SK-N-SH (cell line): ENCODE measurements at regions not wholly inside any gene's neighbourhood (a gene's known extent, or its start where the extent isn't known, plus 50 kb on each side); places are given as distances from the start of the nearest gene placed in this dataset.

Experiments used
- CTCF ChIP-seq: fragments of 200-600 bp; sonication (generic); IDR thresholded peaks from 2 replicates; pipeline ENCODE4 v1.6.1; 2017; ENCODE audit warnings: antibody characterized with exemption, mild to moderate bottlenecking, moderate library complexity
- FOXM1 ChIP-seq: IDR thresholded peaks from 2 replicates; pipeline ENCODE4 v1.4.0; 2012; ENCODE audit warnings: low read depth, mild to moderate bottlenecking
- GABPA ChIP-seq: IDR thresholded peaks from 2 replicates; pipeline ENCODE4 v1.4.0; 2012; ENCODE audit warnings: low read depth, mild to moderate bottlenecking
- JUND ChIP-seq: IDR thresholded peaks from 2 replicates; pipeline ENCODE4 v1.4.0; 2012
- MXI1 ChIP-seq: IDR thresholded peaks from 2 replicates; pipeline ENCODE4 v1.6.1; 2012; ENCODE audit warnings: mild to moderate bottlenecking, low read depth, low read length, improper control_type of control experiment
- PBX3 ChIP-seq: IDR thresholded peaks from 2 replicates; pipeline ENCODE4; 2012
- POLR2AphosphoS5 ChIP-seq: IDR thresholded peaks from 2 replicates; pipeline ENCODE4 v1.6.1; 2012; ENCODE audit warnings: low read depth, low read length
- SIN3A ChIP-seq: IDR thresholded peaks from 2 replicates; pipeline ENCODE4 v1.6.1; 2012; ENCODE audit warnings: low read depth, mild to moderate bottlenecking, low read length, moderate library complexity, borderline replicate concordance
- TF ChIP-seq, protein P1 (sequence below): fragments of 150-350 bp; IDR thresholded peaks from 2 replicates; pipeline ENCODE4 v1.6.1; 2017; ENCODE audit warnings: antibody characterized with exemption, low read length, low read depth, borderline replicate concordance
- TF ChIP-seq, protein P2 (sequence below): IDR thresholded peaks from 2 replicates; pipeline ENCODE4 v1.4.0; 2012; ENCODE audit warnings: low read depth, borderline replicate concordance
- TF ChIP-seq, protein P3 (sequence below): fragments of 150-350 bp; IDR thresholded peaks from 2 replicates; pipeline ENCODE4 v1.6.1; 2016; ENCODE audit warnings: mild to moderate bottlenecking, low read depth, low read length

DNA sequence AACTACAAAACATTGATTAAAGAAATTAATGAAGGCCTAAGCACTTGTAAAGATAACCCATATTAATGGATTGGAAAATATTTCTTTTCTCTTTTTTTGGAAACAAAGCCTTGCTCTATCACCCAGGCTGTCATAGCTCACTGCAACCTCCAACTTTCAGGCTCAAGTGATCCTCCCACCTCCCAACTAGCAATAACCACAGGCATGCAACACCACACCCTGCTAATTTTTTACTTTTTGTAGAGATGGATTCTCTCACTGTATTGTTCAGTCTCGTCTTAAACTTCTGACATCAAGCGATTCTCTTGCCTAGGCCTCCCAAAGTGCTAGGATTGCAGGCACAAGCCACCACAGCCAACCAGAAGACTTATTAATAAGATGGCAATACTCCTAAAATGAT, 73.4 kb upstream of the NDUFV2 start:
- no peak for TF ChIP-seq SIN3A
- TF ChIP-seq, protein P1, sequence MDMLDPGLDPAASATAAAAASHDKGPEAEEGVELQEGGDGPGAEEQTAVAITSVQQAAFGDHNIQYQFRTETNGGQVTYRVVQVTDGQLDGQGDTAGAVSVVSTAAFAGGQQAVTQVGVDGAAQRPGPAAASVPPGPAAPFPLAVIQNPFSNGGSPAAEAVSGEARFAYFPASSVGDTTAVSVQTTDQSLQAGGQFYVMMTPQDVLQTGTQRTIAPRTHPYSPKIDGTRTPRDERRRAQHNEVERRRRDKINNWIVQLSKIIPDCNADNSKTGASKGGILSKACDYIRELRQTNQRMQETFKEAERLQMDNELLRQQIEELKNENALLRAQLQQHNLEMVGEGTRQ, result no peak
- TF ChIP-seq, protein P2, sequence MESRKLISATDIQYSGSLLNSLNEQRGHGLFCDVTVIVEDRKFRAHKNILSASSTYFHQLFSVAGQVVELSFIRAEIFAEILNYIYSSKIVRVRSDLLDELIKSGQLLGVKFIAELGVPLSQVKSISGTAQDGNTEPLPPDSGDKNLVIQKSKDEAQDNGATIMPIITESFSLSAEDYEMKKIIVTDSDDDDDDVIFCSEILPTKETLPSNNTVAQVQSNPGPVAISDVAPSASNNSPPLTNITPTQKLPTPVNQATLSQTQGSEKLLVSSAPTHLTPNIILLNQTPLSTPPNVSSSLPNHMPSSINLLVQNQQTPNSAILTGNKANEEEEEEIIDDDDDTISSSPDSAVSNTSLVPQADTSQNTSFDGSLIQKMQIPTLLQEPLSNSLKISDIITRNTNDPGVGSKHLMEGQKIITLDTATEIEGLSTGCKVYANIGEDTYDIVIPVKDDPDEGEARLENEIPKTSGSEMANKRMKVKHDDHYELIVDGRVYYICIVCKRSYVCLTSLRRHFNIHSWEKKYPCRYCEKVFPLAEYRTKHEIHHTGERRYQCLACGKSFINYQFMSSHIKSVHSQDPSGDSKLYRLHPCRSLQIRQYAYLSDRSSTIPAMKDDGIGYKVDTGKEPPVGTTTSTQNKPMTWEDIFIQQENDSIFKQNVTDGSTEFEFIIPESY, result no peak
- TF ChIP-seq MXI1, result no peak
- no peak for TF ChIP-seq GABPA
- TF ChIP-seq, protein P3, sequence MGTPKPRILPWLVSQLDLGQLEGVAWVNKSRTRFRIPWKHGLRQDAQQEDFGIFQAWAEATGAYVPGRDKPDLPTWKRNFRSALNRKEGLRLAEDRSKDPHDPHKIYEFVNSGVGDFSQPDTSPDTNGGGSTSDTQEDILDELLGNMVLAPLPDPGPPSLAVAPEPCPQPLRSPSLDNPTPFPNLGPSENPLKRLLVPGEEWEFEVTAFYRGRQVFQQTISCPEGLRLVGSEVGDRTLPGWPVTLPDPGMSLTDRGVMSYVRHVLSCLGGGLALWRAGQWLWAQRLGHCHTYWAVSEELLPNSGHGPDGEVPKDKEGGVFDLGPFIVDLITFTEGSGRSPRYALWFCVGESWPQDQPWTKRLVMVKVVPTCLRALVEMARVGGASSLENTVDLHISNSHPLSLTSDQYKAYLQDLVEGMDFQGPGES, result no peak
- TF ChIP-seq CTCF, result no peak
- TF ChIP-seq FOXM1, result no peak
- TF ChIP-seq PBX3, result no peak
- no peak for TF ChIP-seq POLR2AphosphoS5
- TF ChIP-seq JUND, result no peak
